Panc1 (cell line): ENCODE measurements at regions not wholly inside any gene's neighbourhood (a gene's known extent, or its start where the extent isn't known, plus 50 kb on each side); places are given as distances from the start of the nearest gene placed in this dataset.

Source experiments
- ATAC-seq: fragments of 200-7000 bp; cut with Tn5 transposase; 2 replicates; pipeline ENCODE4 v1.9.1; 2020; ENCODE audit warnings: mild to moderate bottlenecking, moderate library complexity
- BruUV-seq: library from RNA; stranded (reverse); fragments of 400-500 nt; replicated peaks from 2 replicates; lab custom pipeline; 2021; lab: Mats Ljungman, UMichigan
- CTCF ChIA-PET: fragments of 300-600 bp; sonication (Branson Sonifier 250); formaldehyde crosslinking; loops from one replicate; lab custom pipeline; 2022; ENCODE audit warnings: antibody characterized with exemption; lab: Charles Lee
- POLR2A ChIA-PET: fragments of 300-600 bp; sonication (Branson Sonifier 250); formaldehyde crosslinking; loops from one replicate; lab custom pipeline; 2022; ENCODE audit warnings: antibody characterized with exemption; lab: Charles Lee
- DNase-seq: peaks from one replicate; pipeline ENCODE4 v3.0.0-alpha.2; 2010; ENCODE audit warnings: low read depth, low spot score
- H3K27ac ChIP-seq: 2 replicates; pipeline ENCODE4 v1.5.1; 2011; ENCODE audit warnings: mild to moderate bottlenecking, low read length, inconsistent platforms
- H3K27me3 ChIP-seq: fragments of 200-500 bp; sonication (Bioruptor generic); 2 replicates; pipeline ENCODE4 v1.6.0; 2014; ENCODE audit warnings: low read length, inconsistent platforms; ENCODE audit not compliant: control insufficient read depth, insufficient read depth
- H3K36me3 ChIP-seq: fragments of 200-500 bp; sonication (Bioruptor generic); 2 replicates; pipeline ENCODE4 v1.5.1; 2014; ENCODE audit warnings: inconsistent platforms, mild to moderate bottlenecking, low read length, moderate library complexity; ENCODE audit not compliant: control insufficient read depth, insufficient read depth
- H3K4me1 ChIP-seq: 2 replicates; pipeline ENCODE4 v1.5.1; 2011; ENCODE audit warnings: inconsistent platforms, mild to moderate bottlenecking, low read length, moderate library complexity; ENCODE audit not compliant: control insufficient read depth, insufficient read depth
- H3K4me3 ChIP-seq, 2 experiments: 2 replicates each; pipeline ENCODE4 v1.5.1; 2011 to 2012; ENCODE audit warnings: low read depth in 2 of 2, low read length in 2 of 2, mild to moderate bottlenecking in 2 of 2, inconsistent platforms in 1 of 2, moderate library complexity in 1 of 2
- H3K9me3 ChIP-seq: fragments of 200-500 bp; sonication (Bioruptor generic); 2 replicates; pipeline ENCODE4 v1.5.1; 2014; ENCODE audit warnings: low read depth, mild to moderate bottlenecking, inconsistent platforms, low read length, moderate library complexity; ENCODE audit not compliant: control insufficient read depth, insufficient read depth
- POLR2AphosphoS5 ChIP-seq: IDR thresholded peaks from 2 replicates; pipeline ENCODE4 v1.6.1; 2012; ENCODE audit warnings: mild to moderate bottlenecking, low read depth, low read length, moderate library complexity
- SIN3A ChIP-seq: IDR thresholded peaks from 2 replicates; pipeline ENCODE4 v1.6.1; 2012; ENCODE audit warnings: low read depth, mild to moderate bottlenecking, low read length, moderate library complexity, borderline replicate concordance; ENCODE audit not compliant: insufficient read depth
- TCF7L2 ChIP-seq: IDR thresholded peaks from 2 replicates; pipeline ENCODE4 v1.6.1; 2011; ENCODE audit warnings: mild to moderate bottlenecking, low read depth, low read length, inconsistent platforms
- in situ Hi-C: cut with HindIII; loops from 2 replicates; pipeline ENCODE4 v1.10.0; 2016; ENCODE audit warnings: low sequenced_read_pairs, low pct_unique_long_range_greater_than_20kb
- intact Hi-C: fragments of 100-400 bp; cut with micrococcal nuclease; formaldehyde crosslinking; loops from one replicate; pipeline ENCODE4 v1.10.0; 2022; ENCODE audit not compliant: unreplicated experiment
- TF ChIP-seq, protein P1 (sequence below): fragments of 450-650 bp; IDR thresholded peaks from 2 replicates; pipeline ENCODE4 v1.5.1; 2017; ENCODE audit warnings: mild to moderate bottlenecking
- TF ChIP-seq, protein P2 (sequence below), 2 experiments: IDR thresholded peaks; 2 replicates each; pipeline ENCODE4 v1.6.1; 2011 to 2012; ENCODE audit warnings: low read depth in 2 of 2, control low read depth in 1 of 2, low read length in 1 of 2, mild to moderate bottlenecking in 1 of 2, moderate library complexity in 1 of 2; ENCODE audit not compliant: insufficient read depth in 1 of 2

DNA sequence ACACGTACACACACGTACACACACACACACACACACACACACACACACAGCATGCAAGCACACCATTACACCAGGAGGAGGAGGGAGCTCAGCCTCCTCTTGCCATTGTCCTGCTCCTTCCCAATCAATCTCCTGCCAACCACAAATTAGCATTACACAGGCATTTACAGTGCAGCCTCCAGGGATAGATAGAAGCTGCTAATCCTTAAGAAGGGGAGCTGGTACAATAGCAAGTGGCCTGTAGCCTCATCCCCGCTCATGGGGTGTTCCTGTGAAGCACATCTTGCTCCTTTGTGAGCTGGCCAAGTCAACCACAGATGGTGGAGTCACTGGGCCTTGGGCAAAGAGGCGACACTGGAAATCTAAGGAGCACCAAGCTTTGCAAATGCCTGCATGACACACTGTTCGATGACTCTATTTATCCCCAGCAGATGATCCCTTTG is 110.3 kb upstream of the PKDCC start:
- no peak overlapping the region for H3K4me3 ChIP-seq
- H3K27ac ChIP-seq: no peak overlapping the region
- POLR2A ChIA-PET: no interaction called here
- H3K27me3 ChIP-seq: no peaks in the 10 kb centered on the region
- no TSS peak for BruUV-seq
- H3K4me1 ChIP-seq: no peaks in the 10 kb centered on the region
- TF ChIP-seq SIN3A (no peak), POLR2AphosphoS5 (no peak)
- TF ChIP-seq, protein P1, sequence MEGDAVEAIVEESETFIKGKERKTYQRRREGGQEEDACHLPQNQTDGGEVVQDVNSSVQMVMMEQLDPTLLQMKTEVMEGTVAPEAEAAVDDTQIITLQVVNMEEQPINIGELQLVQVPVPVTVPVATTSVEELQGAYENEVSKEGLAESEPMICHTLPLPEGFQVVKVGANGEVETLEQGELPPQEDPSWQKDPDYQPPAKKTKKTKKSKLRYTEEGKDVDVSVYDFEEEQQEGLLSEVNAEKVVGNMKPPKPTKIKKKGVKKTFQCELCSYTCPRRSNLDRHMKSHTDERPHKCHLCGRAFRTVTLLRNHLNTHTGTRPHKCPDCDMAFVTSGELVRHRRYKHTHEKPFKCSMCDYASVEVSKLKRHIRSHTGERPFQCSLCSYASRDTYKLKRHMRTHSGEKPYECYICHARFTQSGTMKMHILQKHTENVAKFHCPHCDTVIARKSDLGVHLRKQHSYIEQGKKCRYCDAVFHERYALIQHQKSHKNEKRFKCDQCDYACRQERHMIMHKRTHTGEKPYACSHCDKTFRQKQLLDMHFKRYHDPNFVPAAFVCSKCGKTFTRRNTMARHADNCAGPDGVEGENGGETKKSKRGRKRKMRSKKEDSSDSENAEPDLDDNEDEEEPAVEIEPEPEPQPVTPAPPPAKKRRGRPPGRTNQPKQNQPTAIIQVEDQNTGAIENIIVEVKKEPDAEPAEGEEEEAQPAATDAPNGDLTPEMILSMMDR: no peak
- TF ChIP-seq, protein P2, sequence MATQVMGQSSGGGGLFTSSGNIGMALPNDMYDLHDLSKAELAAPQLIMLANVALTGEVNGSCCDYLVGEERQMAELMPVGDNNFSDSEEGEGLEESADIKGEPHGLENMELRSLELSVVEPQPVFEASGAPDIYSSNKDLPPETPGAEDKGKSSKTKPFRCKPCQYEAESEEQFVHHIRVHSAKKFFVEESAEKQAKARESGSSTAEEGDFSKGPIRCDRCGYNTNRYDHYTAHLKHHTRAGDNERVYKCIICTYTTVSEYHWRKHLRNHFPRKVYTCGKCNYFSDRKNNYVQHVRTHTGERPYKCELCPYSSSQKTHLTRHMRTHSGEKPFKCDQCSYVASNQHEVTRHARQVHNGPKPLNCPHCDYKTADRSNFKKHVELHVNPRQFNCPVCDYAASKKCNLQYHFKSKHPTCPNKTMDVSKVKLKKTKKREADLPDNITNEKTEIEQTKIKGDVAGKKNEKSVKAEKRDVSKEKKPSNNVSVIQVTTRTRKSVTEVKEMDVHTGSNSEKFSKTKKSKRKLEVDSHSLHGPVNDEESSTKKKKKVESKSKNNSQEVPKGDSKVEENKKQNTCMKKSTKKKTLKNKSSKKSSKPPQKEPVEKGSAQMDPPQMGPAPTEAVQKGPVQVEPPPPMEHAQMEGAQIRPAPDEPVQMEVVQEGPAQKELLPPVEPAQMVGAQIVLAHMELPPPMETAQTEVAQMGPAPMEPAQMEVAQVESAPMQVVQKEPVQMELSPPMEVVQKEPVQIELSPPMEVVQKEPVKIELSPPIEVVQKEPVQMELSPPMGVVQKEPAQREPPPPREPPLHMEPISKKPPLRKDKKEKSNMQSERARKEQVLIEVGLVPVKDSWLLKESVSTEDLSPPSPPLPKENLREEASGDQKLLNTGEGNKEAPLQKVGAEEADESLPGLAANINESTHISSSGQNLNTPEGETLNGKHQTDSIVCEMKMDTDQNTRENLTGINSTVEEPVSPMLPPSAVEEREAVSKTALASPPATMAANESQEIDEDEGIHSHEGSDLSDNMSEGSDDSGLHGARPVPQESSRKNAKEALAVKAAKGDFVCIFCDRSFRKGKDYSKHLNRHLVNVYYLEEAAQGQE (IDR thresholded peaks at IDR 0.05; ENCODE audit: insufficient read depth in 1 of 2, low read depth in 2 of 2, low read length in 1 of 2): no peak
- intact Hi-C loops (no loop called here), in situ Hi-C loops (no loop called here)
- no peaks in the 10 kb centered on the region for H3K9me3 ChIP-seq
- no peak for DNase-seq
- no peaks in the 10 kb centered on the region for H3K36me3 ChIP-seq
- no peak for ATAC-seq
- CTCF ChIA-PET: no interaction called here

DNA sequence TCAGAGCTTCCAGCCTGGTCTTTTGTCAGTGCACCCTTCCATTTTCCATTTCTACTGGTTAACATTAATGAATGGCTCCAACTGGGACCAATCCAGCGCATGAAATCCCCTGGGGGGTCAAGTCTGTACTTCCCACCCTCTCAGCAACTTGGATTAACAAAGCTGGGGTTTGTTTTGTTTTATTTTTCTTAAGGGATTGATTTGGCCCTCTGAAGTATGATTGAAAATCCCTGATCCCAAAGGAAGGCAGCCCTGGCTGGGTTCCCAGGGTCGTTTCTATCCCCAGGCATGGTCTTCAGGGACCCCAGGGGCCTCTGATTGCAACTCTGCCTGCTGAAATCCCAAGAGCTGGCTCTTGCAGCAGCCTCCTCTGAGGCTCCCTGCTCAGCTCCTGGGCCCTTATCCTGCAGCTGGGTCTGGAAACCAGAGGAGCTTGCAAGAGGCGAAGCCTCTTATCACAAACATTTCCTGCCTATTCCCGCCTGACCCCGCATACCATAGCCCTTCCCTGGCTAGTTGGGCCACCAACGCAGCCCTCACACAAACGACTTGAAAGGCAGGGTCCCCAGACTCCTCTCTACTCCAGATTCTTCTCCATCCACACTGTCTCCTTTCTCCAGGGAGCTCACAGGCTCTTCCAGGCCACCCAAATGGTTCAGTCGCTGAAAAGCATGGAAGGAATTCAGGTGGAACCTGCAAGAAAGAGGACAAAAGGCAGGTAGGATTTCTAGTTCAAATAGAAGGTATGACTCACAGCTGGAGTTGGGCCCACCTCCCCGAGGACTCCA is 109.7 kb upstream of the PKDCC start:
- no peak for ATAC-seq
- no peak for DNase-seq
- H3K27me3 ChIP-seq: no peaks in the 10 kb centered on the region
- in situ Hi-C loops (no loop called here), intact Hi-C loops (no loop called here)
- H3K4me3 ChIP-seq: no peak overlapping the region
- no peak for TF ChIP-seq TCF7L2
- TF ChIP-seq SIN3A: no peak
- TF ChIP-seq, protein P1: no peak
- TF ChIP-seq, protein P2 (IDR thresholded peaks at IDR 0.05; ENCODE audit: insufficient read depth in 1 of 2, low read depth in 2 of 2, low read length in 1 of 2): no peak
- TF ChIP-seq POLR2AphosphoS5: no peak
- POLR2A ChIA-PET: no interaction called here
- H3K9me3 ChIP-seq: no peaks in the 10 kb centered on the region
- no TSS peak for BruUV-seq
- CTCF ChIA-PET: interaction anchor here (0.7 kb wide), 1 partner anchor 151 kb away, joined by 5 read pairs; no protein-coding TSS in a partner anchor
- no peak overlapping the region for H3K27ac ChIP-seq
- H3K36me3 ChIP-seq: no peaks in the 10 kb centered on the region
- H3K4me1 ChIP-seq: no peaks in the 10 kb centered on the region
